Vagina (tissue), 2 donors: ENCODE measurements at regions not wholly inside any gene's neighbourhood (a gene's known extent, or its start where the extent isn't known, plus 50 kb on each side); places are given as distances from the start of the nearest gene placed in this dataset.
A peak's percentile ranks its signal among the peaks of the same experiment; 100 is the strongest.

Experiments used
- DNase-seq, 2 donors: peaks; one replicate each; pipeline ENCODE4 v3.0.0-alpha.2; 2017; ENCODE audit errors: extremely low spot score in 2 of 2
- H3K27ac ChIP-seq: fragments of 200-600 bp; sonication (generic); one replicate; pipeline ENCODE4 v1.5.1; 2019
- H3K27me3 ChIP-seq: fragments of 200-600 bp; sonication (generic); one replicate; pipeline ENCODE4 v1.5.1; 2019
- H3K36me3 ChIP-seq, 2 donors: fragments of 200-600 bp; sonication (generic); one replicate each; pipeline ENCODE4 v1.5.1; 2017 to 2019
- H3K4me1 ChIP-seq: fragments of 200-600 bp; sonication (generic); one replicate; pipeline ENCODE4 v1.5.1; 2019
- H3K4me3 ChIP-seq, 2 donors: fragments of 200-600 bp; sonication (generic); 1 replicate in 1 of 2; 2 replicates in 1 of 2; pipeline ENCODE4 v1.5.1; 2016 to 2019
- H3K9me3 ChIP-seq: fragments of 200-600 bp; sonication (generic); one replicate; pipeline ENCODE4 v1.5.1; 2019
- CTCF ChIP-seq, 3 experiments: fragments of 450-650 bp in 2 of 3; fragments of 200-600 bp in 1 of 3; sonication (generic) in 1 of 3; IDR thresholded peaks; one replicate each; pipeline ENCODE4 v1.5.1; 2017 to 2019; ENCODE audit warnings: antibody characterized with exemption in 3 of 3, mild to moderate bottlenecking in 2 of 3, moderate library complexity in 2 of 3
- POLR2A ChIP-seq, 2 donors: fragments of 450-650 bp; IDR thresholded peaks; one replicate each; pipeline ENCODE4 v1.6.1; 2017; ENCODE audit warnings: antibody characterized with exemption in 2 of 2, mild to moderate bottlenecking in 2 of 2, moderate library complexity in 2 of 2
- POLR2AphosphoS5 ChIP-seq, 2 donors: sonication (generic); formaldehyde crosslinking; IDR thresholded peaks; one replicate each; pipeline ENCODE4 v1.9.0; 2017; ENCODE audit warnings: antibody characterized with exemption in 2 of 2, mild to moderate bottlenecking in 2 of 2, low read depth in 1 of 2; ENCODE audit not compliant: insufficient read depth in 1 of 2
- intact Hi-C: fragments of 100-400 bp; cut with DNase I; formaldehyde crosslinking; loops from one replicate; pipeline ENCODE4 v1.15.1; 2023

- intact Hi-C loops: loop anchor here (5.0 to 10.0 kb wide), 2 partner anchors 173 to 1191 kb away; no protein-coding TSS in a partner anchor
- Histone ChIP-seq H3K27ac (no peak overlapping the region), H3K36me3 (no peaks in the 10 kb centered on the region), H3K4me3 (no peak overlapping the region), H3K27me3 (no peaks in the 10 kb centered on the region), H3K4me1 (no peaks in the 10 kb centered on the region), H3K9me3 (no peaks in the 10 kb centered on the region)
- TF ChIP-seq POLR2AphosphoS5 (IDR thresholded peaks at IDR 0.05; ENCODE audit: insufficient read depth in 1 of 2, low read depth in 1 of 2) (no peak), CTCF (IDR thresholded peaks at IDR 0.05) (peak in 2 of 3 experiments; percentile 13 to 52), POLR2A (IDR thresholded peaks at IDR 0.05) (no peak)
- DNase-seq: no peak
Observed at GRCh38 chr1:221263831-221264767, 384.9 kb downstream of the HLX start.

DNA sequence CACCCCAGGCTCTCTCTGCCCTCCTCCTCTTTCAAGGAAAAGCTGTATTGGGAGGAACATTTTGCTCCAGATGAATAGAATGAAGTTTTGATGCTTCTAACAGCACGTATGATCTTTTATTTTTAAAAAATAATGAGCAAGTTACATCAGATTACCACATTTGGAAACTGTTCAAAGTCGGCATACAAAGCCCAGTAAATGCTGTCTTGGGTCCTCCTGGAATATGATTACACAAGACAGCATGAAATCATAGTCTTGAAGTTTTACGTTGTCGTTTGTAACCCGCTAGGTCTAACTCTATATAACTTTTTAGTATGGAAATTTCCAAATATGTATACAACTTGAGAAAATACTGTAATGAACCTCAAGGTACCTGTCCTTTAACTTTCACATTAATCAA lies 385.6 kb downstream of the HLX start:
- no peaks in the 10 kb centered on the region for H3K4me1 ChIP-seq
- no peak for DNase-seq
- no peaks in the 10 kb centered on the region for H3K27me3 ChIP-seq
- intact Hi-C loops: loop anchor here (5.0 to 10.0 kb wide), 2 partner anchors 172 to 1190 kb away; no protein-coding TSS in a partner anchor
- H3K27ac ChIP-seq: no peak overlapping the region
- no peak overlapping the region for H3K4me3 ChIP-seq
- no peaks in the 10 kb centered on the region for H3K9me3 ChIP-seq
- H3K36me3 ChIP-seq: no peaks in the 10 kb centered on the region
- no peak for TF ChIP-seq CTCF (IDR thresholded peaks at IDR 0.05)
- no peak for TF ChIP-seq POLR2A (IDR thresholded peaks at IDR 0.05)
- TF ChIP-seq POLR2AphosphoS5 (IDR thresholded peaks at IDR 0.05; ENCODE audit: insufficient read depth in 1 of 2, low read depth in 1 of 2): no peak

DNA sequence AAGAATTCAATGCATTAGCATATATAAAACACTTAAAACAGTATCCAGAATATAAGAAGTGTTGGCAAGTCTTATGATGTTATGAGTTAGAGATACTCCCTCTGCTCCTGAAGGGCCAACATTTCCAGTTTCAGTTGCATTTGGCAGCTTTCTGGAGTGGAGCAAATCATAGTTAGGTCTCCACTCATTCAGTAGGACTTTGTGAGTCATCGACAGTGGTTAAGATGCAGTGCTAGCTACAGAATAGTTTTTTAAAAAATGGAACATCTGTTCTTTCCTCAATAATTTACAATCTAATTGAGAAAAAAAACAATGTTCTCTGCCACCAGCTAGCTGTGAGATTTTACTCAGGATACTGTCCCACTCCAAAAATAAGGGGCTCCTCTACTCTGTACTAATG lies 389.1 kb downstream of the HLX start:
- Histone ChIP-seq H3K4me1 (no peaks in the 10 kb centered on the region), H3K9me3 (no peaks in the 10 kb centered on the region), H3K4me3 (no peak overlapping the region), H3K27ac (no peak overlapping the region), H3K27me3 (no peaks in the 10 kb centered on the region), H3K36me3 (no peaks in the 10 kb centered on the region)
- TF ChIP-seq POLR2A (IDR thresholded peaks at IDR 0.05) (no peak), CTCF (IDR thresholded peaks at IDR 0.05) (no peak), POLR2AphosphoS5 (IDR thresholded peaks at IDR 0.05; ENCODE audit: insufficient read depth in 1 of 2, low read depth in 1 of 2) (no peak)
- DNase-seq: no peak
- intact Hi-C loops: loop anchor here (10.0 kb wide), 1 partner anchor 1187 kb away; no protein-coding TSS in a partner anchor

DNA sequence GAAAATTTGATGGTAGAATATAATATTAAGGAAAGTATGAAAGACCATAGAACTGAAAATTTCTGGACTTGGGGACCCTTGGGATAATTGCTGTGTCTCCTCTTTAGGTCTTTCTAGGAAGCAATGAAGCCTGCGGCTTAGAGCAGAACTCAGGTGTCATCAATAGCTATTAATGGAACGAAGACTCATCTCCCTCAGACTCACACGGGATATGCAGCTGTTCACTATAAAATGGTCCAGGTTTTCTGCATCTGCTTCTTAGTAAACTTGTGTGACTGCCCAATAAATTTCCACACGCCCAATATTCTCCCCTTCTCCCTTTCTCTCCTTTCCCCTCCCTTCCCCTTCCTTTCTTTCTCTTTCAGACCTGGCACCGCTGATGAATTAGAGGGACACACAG lies 392.5 kb downstream of the HLX start:
- H3K27ac ChIP-seq: no peak overlapping the region
- H3K4me3 ChIP-seq: no peak overlapping the region
- H3K9me3 ChIP-seq: no peaks in the 10 kb centered on the region
- H3K27me3 ChIP-seq: no peaks in the 10 kb centered on the region
- TF ChIP-seq POLR2AphosphoS5 (IDR thresholded peaks at IDR 0.05; ENCODE audit: insufficient read depth in 1 of 2, low read depth in 1 of 2) (no peak), POLR2A (IDR thresholded peaks at IDR 0.05) (no peak)
- intact Hi-C loops: no loop called here
- DNase-seq: no peak
- no peaks in the 10 kb centered on the region for H3K4me1 ChIP-seq
- H3K36me3 ChIP-seq: no peaks in the 10 kb centered on the region

DNA sequence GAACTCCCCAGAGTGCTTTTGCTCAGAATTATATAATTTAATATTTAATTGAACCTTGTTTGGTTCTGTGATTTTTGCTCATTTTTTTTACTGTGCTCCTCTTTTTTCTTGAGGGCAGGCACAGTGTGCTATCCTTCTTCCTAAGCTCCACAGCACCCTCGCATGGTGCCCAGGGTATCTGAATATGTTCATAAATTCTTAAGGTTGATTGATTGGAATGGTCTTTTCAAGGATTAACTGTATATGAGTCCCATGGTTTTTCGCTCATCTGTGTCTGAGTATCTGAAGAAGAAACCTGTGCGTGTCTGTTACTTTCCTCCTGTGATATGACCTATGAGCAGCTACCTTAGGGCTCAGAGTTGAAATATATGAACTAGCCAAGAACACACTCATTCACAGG lies 393.7 kb downstream of the HLX start:
- Histone ChIP-seq H3K27ac (no peak overlapping the region), H3K4me3 (no peak overlapping the region), H3K4me1 (no peaks in the 10 kb centered on the region), H3K9me3 (no peaks in the 10 kb centered on the region), H3K27me3 (no peaks in the 10 kb centered on the region), H3K36me3 (no peaks in the 10 kb centered on the region)
- intact Hi-C loops: no loop called here
- TF ChIP-seq POLR2A (IDR thresholded peaks at IDR 0.05) (no peak), POLR2AphosphoS5 (IDR thresholded peaks at IDR 0.05; ENCODE audit: insufficient read depth in 1 of 2, low read depth in 1 of 2) (no peak), CTCF (IDR thresholded peaks at IDR 0.05) (no peak)
- no peak for DNase-seq
